HuH-7.5 (cell line): ENCODE measurements at regions not wholly inside any gene's neighbourhood (a gene's known extent, or its start where the extent isn't known, plus 50 kb on each side); places are given as distances from the start of the nearest gene placed in this dataset.
"Not testable (repeated sequence)": the region's sequence is repeated elsewhere in the genome, so short reads cannot be mapped to it uniquely, and the experiment has no call there.

Experiments used
- DNase-seq: peaks from one replicate; pipeline ENCODE4 v3.0.0; 2011; ENCODE audit warnings: low spot score

DNA sequence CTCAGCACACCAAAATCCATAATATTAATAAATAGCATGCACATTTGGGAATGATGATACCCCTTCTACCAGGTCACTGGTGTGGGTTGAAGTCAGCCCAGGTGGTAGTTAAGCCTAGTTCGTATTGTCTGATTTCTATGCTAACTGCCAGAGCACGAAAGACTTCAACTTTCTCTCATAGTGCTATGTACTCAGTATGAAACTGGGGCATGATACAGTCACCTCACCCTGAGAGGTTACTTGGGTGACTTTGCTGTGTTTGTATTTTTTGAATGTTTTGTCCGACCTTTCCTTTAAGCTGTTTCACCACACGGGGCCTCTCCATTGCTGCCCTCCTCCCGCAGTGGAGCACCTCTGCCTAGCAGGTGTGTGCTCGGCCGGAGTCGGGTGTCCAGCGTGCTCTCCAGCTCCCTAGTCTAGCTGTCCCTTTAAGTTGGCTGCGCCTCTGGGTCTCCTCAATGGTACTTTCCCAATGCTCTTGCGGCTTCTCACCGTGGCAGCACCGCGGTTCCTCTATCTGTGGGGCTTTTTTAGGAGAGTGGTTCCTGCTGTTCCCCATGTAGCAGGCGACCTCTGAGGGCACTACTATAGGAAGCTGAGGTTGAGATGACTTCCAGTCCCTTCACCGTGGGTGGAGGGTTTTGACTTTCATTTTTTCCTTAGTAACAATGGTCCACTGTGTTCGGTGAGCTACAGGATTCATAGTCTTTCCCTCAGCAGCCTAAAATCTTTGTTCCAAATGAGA lies 524.0 kb upstream of the PFKP start:
- DNase-seq = no peak

DNA sequence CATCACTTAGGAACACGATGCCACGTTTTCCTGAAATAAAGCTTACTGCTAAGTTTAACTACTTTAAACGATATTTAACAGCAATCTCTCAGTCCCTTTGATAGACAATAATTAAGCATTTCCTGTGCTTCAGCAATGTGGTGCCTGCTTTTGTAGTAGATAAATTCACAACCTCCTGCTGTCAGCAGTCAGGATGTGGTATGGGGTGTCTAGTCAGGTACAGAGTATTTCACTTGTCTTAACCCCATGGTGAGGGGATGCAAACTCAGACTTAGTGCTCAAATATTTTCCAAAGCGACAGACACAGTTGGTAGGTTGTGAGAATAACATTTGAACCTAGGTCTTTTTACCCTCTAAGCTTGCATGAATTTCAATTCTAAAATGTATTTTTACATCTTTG lies 526.2 kb upstream of the PFKP start:
- no peak for DNase-seq

DNA sequence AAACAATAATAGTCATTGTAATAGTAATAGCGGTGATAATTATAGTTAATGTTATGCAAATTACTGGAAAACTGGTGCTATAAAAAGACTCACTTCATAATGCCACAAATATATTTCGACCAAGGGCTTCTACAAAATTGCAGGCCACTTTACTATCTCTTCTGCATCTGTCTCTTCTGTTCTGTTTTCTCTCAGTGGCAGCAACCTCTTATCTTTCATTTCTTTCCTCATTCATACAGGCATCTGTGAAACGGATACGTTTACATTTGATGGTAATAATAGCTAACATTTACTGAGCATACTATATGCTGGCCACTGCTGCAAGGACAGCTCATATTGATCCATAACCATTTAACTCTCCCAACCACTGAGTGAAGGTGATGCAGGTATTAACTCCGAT lies 537.4 kb upstream of the PFKP start:
- DNase-seq = no peak

DNA sequence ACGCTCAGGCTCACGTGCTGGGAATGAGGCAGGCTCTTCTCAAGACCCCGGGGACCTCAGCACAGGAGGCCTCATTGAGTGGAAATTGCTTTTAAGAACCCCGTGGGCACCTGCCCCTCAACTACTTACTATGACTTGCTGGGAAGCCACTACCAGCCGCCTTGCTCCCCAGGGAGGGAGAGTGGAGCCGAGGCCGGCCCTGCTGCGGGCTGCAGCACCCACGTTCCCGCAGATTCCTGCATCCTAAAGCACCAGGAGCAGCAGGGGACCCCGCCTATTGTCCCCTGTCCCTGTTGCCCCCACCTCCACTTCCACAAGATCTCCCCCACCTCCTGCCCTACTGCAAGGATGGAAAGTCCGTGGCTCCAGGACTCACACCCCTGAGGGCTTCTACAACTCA lies 541.6 kb upstream of the PFKP start:
- no peak for DNase-seq

DNA sequence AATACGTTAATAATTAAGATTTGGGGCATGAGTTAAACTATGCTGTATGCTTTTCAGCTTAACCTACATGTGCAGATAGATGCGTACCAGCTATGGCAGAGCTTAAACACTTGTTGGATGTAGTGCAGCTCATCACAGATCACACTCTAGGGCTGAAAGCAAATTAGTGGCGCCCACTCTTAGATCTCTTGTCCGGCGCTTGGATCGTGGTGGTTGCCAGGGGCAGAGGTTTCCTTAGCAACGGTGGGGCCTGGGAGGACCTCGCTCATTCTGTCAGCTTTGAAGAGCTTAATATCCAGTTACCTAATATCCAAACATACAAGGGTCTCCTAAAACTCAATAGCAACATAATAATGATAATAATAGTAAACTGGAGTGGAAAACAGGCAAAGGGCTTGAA lies 548.2 kb upstream of the PFKP start:
- DNase-seq = no peak

DNA sequence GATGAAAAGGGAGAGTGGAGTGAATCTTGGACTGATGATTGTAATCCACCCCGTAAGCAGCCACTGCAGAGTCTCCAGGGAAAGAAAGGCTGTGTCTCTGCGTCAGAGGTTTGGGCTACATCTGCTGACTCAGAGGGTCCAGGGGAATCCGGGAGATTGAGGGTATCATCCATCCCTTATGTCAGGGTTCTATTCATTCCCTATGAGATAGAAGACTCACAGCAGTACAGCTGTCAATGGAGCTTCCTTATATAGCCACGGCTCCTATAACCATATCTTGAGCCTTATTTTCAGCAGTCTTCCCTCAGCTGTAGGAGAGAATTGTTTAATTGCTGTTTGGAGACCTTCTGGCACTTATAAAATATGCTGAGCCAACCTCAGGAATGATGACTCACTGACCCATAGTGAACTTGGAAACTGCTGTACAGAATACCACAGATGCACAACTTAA lies 558.2 kb upstream of the PFKP start:
- DNase-seq = no peak

DNA sequence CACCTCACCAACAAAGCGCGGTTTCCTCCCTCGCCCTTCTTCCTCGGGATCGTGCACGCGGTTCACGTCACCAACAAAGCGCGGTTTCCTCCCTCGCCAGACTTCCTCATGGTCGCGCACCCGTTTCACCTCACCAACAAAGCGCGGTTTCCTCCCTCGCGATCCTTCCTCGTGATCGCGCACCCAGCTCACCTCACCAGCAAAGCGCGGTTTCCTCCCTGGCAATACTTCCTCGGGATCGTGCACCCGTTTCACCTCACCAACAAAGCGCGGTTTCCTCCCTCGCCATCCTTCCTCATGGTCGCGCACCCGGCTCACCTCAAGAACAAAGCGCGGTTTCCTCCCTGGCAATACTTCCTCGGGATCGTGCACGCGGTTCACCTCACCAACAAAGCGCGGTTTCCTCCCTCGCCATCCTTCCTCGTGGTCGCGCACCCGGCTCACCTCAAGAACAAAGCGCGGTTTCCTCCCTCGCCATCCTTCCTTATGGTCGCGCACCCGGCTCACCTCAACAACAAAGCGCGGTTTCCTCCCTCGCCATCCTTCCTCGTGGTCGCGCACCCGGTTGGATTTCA lies 565.9 kb upstream of the PFKP start:
- not testable (repeated sequence) for DNase-seq

DNA sequence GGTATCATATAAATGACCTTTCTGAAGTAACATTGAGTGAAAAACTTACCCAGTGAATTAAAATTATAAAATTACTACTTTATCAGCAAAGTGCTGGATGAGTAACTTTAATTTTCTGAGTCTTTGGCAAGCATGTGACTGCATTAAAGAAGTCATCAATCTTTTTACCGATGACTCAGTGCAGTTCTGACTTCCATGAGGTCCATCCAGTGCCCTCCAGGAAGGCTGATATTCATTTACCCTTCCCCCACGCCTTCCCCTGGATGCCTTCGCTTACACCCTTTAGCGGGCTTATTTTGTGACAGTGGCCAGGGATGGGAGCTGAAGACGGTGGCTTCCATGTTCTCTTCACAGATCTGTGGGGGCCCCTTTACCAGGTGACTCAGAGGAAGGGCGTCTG lies 572.9 kb upstream of the PFKP start:
- DNase-seq = no peak

DNA sequence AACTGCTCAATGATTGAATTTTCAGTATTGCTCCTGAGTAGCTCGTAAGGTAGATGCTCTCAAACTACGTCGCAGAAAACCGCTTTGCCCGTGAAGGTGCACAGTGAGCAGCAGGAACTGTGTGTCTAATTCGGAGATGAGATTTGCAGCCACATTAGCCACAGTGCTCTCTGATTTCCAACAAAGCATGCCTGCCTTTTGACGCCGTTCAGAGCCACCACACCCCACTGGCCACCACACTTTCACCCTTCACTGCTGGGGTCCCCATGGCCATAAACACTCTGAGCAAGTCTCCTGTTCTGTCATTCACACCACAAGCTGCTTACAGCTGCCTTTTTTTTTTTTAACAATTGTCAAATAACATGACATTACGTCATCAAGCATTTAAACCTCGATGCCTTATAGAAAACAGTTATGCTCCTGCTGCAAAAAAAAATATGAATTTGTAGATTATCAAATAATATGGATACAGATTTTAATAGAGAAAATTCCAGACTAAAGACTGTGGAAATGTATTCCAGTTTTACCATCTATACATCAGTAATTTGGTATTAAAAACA lies 578.8 kb upstream of the PFKP start:
- DNase-seq = no peak

DNA sequence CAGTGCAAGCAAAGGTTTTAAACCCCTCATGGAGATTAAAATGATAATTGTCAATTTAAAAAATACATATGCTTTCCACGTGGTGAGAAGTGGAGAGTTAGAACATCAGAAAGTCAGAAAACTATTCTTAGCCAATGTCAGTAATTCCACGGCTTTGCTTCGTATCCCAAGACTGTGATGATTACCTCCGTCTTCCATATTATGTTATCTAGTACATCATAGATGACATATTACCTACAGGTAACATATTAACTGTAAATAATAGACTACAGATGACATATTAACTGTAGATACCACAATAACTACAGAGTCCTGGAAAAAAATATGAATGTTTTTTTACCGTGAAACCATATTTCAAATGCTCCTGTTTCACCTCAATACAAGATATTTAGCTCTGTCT lies 579.4 kb upstream of the PFKP start:
- DNase-seq = no peak

DNA sequence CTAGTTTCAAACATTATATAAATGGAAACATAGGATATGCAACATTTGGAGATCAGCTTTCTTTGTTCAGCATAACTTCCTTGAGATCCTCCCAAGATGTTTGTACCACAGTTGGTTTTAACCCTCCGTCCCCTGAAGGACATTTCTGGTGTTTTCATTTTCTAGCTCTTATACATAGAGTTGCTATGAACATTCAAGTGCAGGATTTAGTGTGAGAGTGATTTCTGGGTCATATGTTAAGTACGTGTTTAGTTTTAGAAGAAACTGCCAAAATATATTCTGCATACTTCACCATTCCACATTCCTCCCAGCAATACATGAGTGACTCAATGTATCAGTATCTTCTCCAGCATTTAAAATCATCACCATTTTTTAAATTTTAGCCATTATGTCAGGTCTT lies 588.7 kb upstream of the PFKP start:
- no peak for DNase-seq

DNA sequence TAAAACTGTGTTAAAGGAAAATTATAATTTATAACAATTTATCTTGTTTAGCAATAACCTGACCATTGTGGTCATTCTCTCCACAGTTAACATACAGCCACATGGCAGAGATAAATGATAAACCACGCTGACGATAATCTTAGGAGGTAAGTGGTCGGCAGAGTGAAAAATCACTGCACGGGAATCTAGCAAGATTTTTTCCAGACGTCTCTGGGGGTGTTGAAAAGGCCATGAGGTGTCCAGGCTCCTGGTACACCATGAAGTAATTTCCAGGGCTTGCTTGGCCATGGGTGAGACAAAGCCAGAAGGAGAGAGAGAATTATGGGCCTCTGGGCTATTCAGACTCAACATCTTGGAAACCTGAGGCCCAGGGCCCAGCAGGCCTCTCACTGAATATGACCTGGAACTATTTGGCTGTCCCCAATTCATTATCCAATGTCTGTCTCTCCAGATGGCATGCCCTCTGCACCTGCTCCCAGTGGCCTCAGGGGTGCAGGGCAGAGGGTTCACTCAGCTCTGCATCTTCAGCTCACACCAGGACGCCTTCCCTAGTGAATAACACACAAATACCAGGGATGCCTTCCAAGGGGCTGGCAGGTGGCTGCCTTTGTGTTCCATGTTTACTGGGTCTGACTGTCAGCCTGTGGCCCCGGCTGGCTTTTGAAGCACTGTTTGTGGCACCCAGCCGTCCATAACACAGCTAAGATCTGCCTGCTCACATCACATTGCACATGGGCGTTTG lies 590.4 kb upstream of the PFKP start:
- DNase-seq = no peak

DNA sequence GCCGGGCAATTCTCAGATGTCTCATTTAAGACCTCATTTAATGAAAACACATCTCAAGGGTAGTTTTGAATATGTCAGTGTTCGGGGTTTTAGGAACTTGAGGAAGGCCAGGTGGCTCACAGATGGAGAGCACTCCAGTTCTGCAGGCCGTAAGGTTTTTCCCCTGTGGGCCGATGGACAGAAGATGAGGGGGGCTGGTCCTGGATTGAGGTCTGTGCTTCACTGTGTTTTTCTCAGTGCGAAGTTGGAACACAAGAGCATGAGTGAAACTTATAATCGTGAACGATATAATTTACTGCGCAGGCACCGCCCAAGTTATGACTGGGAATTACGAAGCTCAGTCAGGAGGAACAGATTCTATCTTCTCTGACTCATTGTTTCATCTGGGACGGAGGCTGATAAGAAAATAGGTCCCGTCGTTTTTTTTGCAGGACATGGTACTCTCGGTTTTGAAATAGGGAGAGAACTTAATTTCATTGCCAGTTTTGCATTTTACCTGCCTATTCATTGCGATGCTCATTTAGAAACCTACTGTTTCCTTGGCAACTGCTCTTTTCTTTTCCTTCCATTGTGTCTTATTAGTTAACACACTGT lies 591.0 kb upstream of the PFKP start:
- no peak for DNase-seq

DNA sequence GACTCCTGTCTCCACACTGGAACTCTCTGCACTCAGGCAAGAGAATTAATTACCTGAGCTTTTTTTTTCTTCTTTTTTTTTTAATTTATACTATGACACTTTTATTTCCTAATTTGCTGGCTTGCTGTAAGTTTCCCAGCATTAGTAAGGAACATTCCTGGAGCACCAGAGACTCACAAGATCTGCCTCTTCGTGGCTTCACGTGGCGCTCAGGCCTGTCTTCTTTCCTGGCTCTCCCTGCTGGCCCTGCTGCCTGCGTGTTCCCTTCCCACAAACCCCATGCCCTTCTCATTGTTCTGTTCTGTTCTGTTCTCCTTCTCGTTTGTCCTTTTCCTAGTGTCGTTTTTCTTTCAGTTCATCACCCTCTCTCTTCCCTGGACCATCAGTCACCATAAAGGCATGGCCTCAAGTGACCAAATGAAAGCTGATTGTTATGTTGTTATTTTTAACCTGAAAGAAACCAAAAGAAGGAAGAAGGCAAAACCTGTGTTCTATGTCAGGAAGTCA lies 591.6 kb upstream of the PFKP start:
- DNase-seq = no peak

DNA sequence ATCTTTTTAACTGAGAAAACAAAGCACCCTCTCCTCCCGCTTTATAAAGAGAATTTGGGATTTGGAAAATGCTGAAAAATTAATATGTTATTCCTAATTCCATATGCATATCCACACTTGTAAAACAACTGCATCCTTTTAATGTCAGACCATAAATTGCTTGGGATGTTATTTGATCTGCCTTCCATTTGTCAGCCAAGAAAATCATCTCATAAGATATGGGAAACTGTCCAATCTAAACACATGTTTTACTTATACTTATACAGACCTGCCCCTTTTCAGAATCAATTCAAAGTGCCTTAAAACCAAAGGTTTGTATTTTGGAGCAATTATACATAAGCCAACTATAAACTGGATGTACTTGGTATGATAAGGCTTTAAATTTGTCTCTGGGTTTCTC lies 595.5 kb upstream of the PFKP start:
- DNase-seq = no peak

DNA sequence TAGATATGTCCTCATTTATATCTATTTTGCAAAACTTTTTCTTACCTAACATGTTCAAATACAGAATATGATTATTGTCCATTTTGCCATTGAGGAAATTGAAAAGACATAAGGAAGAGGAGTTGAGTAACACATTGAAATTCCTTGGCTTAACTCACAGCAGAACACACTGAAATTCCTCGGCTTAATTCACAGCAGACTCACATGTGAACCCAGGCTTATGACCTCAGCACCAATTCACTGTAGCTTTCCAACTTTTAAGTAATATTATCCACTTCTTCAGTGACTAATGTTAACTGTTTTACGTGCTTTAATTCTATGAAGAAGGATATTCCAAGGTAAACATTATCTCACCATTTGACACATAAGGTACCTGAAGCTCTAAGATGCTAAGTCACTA lies 597.5 kb upstream of the PFKP start:
- DNase-seq = no peak

DNA sequence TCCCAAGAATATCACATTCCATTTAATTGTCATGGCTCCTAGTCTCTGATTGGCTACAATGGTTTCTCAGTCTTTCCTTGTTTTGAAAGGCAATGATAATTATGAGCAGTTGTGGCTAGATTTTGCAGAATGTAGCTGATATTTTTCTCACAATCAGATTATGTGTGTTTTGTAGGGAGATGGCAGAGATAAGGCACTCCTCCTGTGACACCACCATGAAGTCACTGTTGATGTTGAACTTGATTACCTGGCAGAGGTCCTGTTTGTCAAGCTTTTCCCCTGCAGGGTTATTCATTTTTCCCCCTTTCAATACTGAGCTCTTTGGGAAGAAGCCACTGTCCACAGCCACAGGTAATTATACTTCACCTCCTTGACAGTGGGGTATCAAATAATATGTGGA lies 602.9 kb upstream of the PFKP start:
- no peak for DNase-seq

DNA sequence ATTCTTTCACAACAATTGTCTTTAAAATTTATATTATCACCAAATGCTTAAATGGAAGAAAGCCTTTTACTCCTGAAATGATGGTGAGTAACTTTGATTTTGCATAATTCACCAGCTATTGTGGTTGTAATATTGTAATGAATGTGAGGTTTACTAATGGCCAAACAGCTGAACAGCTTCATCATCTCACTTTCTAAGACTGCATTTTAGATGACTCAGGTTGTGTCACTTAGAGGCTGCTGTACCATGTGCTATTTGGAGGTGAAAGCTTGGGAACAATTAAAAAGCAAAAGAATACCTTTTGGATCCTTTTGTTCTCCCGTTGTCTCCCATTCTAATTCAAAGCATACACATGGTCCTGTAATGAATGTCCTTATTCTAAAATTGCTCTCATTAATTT lies 604.0 kb upstream of the PFKP start:
- DNase-seq = no peak

DNA sequence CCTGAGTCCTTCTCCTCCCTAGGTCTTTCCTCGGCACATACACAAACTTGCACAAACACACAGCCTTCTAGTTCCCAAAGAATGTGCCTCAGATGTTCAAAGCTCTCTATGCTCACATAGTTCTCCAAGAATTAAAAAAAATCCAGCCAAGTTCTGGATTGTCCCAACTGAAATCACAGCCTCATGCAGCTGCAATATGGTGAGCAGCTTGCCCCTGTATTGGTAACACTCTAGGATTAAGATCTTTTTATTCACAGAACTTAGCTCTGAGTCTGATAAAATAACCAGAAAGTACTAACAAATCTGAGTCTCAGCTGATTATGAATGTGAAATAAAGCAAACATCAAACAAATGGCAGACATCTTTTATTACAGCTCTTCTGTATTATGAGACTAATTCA lies 604.8 kb upstream of the PFKP start:
- no peak for DNase-seq

DNA sequence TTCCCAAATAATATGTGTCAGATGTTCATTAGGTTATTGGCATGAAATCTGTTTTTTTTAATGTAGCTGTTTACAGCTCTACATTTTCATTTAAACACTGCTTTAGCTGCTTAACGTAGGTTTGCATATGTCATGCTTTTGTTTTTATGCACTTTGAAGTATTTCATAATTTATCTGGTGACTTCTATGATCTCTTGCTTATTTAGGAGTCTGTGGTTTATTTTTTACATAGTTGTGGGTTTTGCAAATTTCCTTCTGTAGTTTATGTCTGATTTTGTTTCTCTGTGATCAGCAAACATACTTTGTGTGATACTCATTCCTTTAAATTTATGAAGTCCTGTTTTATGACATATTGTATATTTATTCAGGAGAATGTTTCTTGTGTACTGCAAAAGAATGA lies 606.5 kb upstream of the PFKP start:
- DNase-seq = no peak

DNA sequence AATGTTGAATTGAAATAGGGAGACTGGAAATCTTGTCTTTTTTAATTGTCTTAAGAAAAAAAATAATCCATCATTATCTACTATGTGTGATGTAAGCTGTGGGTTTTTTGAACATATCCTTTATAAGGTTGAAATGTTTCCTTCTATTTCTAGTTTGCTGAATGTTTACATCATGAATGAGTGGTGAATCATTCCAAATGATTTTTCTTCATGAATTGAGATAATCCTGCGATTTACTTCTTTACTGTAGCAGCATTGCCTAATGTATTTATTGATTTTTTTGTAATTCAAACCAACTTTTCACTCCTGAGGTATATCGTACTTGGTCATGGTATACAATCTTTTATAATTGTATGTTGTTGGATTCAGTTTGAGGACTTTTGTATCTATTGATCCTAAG lies 607.6 kb upstream of the PFKP start:
- no peak for DNase-seq

DNA sequence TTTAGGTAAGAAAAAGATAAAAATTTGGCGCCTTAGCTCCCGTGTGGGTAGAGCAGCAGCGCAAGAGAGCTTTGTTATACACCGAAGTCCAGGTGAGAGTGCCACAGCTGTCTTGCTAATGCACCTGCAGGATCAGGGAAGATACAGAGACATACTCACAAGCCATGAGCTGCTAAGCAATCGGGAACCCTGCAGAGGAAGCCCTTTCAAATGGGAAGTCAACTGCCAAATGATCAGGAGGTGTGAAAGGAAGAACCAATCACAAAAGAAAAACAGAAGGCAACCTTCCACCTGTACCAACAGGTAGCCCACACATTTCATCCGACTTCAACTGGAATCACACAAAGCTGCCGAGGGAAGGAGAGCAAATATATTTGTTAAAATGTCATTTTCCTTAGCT lies 610.5 kb upstream of the PFKP start:
- no peak for DNase-seq

DNA sequence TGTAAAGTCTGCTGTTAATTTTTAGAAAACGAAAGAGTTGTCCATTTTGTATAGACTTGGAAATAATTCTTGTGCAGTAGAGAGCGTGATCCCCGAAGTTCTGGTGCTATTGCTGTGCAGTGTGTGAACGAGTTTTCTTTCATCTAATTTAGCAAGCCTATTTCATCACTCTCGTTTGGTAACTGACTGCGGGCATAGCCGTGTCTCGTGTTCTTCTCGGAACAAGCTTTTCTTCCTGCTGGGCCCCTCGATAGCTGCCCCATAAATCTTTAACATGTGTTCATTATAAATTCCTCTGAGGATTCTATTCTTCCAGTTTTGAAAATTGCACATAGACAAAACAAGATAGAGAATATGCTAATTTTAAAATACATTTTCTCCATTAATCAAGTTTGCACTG lies 622.0 kb upstream of the PFKP start:
- DNase-seq = no peak
